Right hindlimb (tissue), 1 donor: ENCODE measurements at regions not wholly inside any gene's neighbourhood (a gene's known extent, or its start where the extent isn't known, plus 50 kb on each side); places are given as distances from the start of the nearest gene placed in this dataset.
"Not testable (repeated sequence)": the region's sequence is repeated elsewhere in the genome, so short reads cannot be mapped to it uniquely, and the experiment has no call there.

Source experiments
- DNase-seq: peaks from one replicate; pipeline ENCODE4 v3.0.0-alpha.2; 2018

DNA sequence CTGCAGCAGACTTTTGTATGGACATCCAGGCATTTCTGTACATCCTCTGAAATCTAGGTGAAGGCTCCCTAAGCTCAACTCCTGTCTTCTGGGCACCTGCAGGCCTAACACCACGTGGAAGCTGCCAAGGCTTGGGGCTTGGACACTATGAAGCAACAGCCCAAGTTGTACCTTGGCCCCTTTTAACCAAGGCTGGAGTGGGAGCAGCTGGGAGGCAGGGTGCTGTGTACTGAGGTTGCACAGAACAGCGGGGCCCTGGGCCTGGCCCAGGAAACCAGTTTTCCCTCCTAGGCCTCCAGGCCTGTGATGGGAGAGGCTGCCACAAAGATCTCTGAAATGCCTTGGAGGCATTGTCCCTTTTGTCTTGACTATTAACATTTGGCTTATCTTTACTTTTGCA, 214.4 kb upstream of the LRIG3 start:
- DNase-seq = no peak

- DNase-seq = no peak
Observed at GRCh38 chr12:59131462-59131861, 211.2 kb upstream of the LRIG3 start.

- peak; percentile 20 for DNase-seq
Observed at GRCh38 chr12:59122784-59123183, 202.5 kb upstream of the LRIG3 start.

DNA sequence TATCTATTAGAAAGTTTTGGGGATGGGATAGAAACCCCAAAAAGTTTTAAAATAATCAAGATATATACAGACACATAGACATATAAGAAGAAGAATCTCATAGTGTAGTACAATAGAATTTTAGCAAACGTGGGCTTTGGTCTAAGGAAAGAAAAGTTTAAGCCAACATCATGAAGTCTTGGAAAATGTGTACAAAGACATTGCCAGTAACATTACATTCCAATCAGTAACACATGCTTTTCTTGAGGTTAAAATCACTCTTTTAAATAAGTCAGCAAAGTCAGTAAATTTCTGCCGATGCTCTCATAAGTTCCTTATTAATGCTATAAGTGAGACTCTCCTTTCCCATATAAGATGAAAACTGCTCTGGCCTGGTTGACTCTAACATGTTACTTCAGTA, 201.1 kb upstream of the LRIG3 start:
- DNase-seq = no peak

GRCh38 chr12:59119676-59120075, 199.4 kb upstream of the LRIG3 start:
- DNase-seq = no peak

GRCh38 chr12:59118356-59118755, 198.1 kb upstream of the LRIG3 start:
- DNase-seq = no peak

DNA sequence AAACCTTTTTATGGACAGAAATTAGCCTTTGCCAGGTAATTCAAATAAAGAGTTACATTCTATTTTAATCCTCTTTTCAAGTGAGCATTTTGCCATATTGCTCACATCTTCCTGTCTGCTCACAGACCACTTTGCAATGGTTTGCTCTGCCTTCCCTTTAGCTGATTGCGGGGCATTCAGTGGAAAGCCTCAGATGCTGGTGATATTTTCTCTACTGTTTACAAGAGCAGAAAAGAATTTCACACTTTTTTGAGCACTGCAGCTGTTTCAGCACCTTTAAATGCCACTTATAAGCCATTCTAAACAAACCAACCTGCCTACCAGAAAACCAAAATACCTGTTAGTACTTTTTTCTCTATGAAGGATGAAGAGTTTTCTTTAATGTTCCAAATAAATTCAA, 195.7 kb upstream of the LRIG3 start:
- no peak for DNase-seq

DNA sequence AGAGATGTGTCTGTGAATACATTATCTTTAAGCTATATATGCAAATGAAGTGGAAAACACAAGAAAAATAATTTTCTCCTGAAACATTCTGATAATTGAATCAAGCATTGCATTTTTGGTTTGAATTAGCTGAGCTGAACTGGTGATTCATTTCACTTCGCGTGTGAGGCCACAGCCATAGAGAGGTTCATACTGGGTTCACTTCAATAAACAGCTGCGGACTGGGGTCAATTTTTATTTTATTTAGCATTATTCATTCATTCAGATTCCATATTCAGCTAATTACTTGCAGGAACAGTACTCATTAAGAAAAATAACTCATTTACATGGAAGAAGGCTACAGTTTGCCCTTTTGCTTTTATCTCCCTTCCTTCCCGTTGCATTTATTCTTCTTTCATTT, 195.2 kb upstream of the LRIG3 start:
- DNase-seq = no peak

DNA sequence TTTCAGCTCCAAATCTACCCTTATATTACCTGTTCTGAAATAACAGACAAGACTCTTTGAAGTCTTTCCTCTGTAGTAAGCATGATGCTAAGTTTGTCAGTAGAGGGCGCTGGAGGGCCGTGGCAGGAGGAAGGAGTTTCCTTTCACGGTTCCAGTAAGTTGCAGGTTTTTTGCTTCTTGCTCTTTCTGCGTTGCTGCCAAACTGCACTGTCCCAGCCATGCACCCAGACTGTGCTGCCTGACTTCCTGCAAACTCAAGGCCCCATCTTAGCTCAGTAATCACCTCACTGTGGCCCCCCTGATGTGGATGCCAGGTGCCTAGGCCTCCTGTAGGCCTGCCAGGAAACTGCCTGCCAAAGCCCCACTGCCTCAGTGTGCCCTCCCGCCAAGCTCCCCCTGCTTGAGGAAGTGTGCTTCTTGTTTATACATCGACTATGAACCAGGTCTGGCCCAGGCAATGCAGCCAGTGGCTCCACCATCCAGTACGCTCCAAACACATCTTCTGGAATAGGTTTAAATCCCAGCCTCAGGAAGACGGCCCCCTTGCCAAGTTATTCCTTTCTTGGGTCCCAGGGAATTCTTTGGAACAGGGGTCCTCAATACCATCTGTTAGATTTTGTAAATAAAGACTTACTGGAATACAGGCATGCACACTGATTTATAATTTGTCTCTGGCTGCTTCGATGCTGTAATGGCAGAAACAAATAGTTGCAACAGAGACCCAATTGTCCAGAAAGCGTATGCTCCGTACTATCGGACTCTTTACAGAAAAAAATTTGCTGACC, 193.7 kb upstream of the LRIG3 start:
- peak; percentile 89 for DNase-seq

- no peak for DNase-seq
Observed at GRCh38 chr12:59111851-59112250, 191.5 kb upstream of the LRIG3 start.

GRCh38 chr12:59108516-59108915, 188.2 kb upstream of the LRIG3 start:
- DNase-seq = not testable (repeated sequence)

DNA sequence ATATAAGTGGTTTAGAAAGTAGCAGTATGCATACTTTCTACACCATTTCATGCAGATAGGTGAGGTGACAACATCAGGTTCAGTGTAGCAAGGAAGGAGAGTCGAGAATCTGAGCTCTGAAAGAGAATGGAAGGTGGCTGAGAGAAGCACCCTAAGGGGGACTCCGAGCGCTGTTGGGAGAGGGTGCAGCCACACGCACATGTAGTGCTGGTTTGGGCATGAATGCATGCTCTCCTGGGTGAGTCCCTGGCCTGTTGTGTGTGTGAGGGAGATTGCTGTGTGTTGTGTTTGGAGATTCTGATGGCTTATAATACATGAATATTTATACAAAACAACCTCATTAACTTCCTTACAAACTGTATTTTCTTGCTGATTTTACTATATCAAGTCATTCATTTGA, 180.3 kb upstream of the LRIG3 start:
- DNase-seq = no peak

- no peak for DNase-seq
Observed at GRCh38 chr12:59097876-59098275, 177.6 kb upstream of the LRIG3 start.

DNA sequence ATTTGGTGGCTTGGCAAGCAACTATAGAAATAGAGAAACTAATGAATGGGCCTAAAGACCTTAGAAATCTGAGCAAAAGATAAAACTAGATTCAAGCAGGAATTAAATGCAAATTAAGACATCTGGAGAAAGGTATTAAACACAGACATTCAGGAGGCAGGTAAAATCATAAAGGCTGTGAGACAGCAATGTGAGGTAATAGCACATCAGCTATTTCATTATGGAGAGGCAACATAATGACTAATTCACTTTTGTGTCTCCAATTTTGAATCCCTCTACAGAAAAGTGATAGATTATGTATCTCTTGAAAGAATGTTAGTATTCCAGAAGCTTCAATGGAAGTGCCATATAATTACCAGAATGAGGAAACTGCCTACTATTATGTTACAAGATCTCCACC, 175.9 kb upstream of the LRIG3 start:
- no peak for DNase-seq

GRCh38 chr12:59093073-59093772, 172.9 kb upstream of the LRIG3 start:
- DNase-seq = no peak

- DNase-seq = peak; percentile 47
Observed at GRCh38 chr12:59088673-59089072, 168.4 kb upstream of the LRIG3 start.

DNA sequence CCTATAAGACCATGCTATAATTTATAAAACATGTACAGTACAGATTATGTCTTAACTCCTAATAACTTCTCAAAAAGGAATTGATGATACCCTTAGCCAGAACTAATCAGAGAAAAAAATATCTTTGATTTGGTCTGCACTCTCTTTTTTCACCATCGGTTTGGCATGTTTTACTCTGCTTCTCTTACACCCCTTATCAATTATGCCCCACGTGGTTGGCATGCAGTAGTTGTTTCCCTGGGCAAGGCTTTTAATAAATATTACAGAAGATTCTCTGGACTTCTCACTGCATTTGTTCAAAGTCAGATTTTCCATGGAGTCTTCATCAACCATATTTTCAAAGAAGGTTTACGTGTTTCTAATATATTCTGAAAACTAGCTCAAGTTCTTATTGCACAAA, 167.4 kb upstream of the LRIG3 start:
- no peak for DNase-seq

- no peak for DNase-seq
Observed at GRCh38 chr12:59087077-59087673, 166.9 kb upstream of the LRIG3 start.

- no peak for DNase-seq
Observed at GRCh38 chr12:59086126-59086525, 165.8 kb upstream of the LRIG3 start.

GRCh38 chr12:59085690-59086089, 165.4 kb upstream of the LRIG3 start:
- no peak for DNase-seq

- peak; percentile 87 for DNase-seq
Observed at GRCh38 chr12:59084511-59085375, 164.4 kb upstream of the LRIG3 start.

DNA sequence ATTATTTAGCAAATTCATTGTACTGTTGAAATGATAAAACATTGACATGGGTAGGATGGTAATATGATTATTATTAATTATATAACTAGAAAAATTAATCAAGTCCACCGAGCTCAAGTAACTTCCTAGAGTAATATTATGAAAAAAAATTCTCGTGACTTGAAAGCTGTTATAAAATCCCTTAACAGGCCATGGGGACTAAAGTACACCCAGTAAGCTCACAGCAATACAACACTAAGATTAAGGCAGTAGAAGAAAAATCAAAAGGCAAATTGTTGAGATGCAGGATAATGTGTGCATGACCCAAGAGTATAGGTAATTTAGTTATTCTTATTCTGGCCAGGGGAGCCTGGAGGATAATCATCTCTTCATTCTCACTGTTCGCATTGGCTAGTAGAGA, 162.6 kb upstream of the LRIG3 start:
- DNase-seq = no peak

DNA sequence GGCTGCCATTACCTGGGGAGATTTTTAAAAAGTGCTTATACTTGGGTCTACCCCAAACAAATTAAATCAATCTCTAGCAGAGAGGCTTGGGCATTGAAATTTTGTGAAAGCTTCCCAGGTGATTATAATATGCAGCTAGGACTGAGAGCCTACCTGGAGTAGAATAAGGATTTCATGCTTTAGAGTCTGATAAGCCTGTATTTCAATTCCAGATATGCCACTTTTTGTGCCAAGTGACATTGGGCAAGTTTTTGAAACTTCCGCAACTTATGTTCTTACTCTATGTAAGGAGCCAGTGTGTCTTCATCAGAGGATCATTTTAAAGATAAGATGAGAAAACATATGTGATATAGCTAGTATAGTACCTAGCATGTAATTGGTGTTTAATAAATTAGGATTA, 159.8 kb upstream of the LRIG3 start:
- DNase-seq = no peak
